ENCODE measurements at regions not wholly inside any gene's neighbourhood (a gene's known extent, or its start where the extent isn't known, plus 50 kb on each side); places are given as distances from the start of the nearest gene placed in this dataset.

DNA sequence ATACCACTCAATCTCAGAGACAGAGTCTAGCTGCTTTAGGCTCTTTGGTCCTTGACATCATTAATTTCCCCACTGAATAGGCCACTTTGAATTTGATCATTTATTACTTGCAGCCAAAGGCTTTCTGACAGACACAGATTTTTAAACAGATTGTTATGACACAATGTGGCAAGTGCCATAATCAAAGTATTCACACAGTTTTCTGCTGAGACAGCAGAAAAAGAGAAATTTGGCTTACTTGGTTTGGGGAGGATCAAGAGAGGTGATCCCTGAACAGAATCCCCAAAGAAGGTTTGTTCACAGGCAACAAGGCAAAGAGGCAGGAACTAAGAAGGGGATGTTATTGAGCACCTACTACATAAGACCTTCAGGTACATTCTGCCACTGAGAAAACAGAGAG, 138.0 kb upstream of the TOP1 start:
- TF ChIP-seq EZH2 (IDR thresholded peaks at IDR 0.05) (no peak), POLR2AphosphoS5 (IDR thresholded peaks at IDR 0.05; ENCODE audit: borderline replicate concordance, low read depth, low read length) (no peak)
